Glomerular visceral epithelial cell (primary cell): ENCODE measurements at regions not wholly inside any gene's neighbourhood (a gene's known extent, or its start where the extent isn't known, plus 50 kb on each side); places are given as distances from the start of the nearest gene placed in this dataset.
A peak's percentile ranks its signal among the peaks of the same experiment; 100 is the strongest.
"Not testable (repeated sequence)": the region's sequence is repeated elsewhere in the genome, so short reads cannot be mapped to it uniquely, and the experiment has no call there.

Source experiments
- DNase-seq: peaks from one replicate; pipeline ENCODE4 v3.0.0-alpha.2; 2016; ENCODE audit errors: extremely low spot score

DNA sequence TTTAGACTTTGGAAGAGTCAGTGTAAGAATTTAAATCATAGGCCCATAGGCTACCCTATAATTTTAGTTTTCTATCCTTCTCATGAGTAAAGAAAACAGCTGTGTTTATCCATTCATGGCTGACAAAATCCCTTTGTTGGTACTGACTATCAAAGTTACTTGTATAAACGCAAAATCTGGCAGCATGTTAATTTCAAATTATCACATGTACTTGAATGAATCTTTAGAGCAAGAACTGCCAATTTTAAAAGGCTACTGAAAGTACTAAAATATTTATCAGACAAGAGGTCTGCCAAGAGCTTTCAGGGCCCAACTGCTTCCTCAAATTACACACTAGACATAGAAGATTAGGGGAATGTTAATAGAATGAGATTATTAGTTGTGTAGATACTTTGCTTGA is 66.6 kb downstream of the MYL12B start:
- no peak for DNase-seq

DNA sequence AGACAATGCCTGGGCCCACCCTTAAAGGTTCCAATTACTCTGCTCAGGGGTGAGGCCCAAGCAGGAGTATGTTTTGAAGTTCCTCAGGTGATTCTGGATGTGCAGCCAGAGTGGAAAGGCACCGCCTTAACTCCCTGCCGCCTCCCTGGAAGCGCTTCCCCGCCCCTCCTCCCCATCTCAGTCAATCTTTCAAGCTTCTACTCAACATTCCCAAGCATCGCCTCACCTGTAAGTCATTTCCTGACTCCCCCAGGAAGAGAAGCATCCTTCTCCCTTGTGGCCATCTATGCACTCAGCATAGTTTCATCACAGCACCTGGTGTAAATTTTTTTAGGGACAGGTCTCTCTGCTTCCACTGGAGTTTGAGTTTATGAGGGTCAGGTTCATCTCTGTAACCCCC is 67.5 kb downstream of the MYL12B start:
- DNase-seq, result no peak

DNA sequence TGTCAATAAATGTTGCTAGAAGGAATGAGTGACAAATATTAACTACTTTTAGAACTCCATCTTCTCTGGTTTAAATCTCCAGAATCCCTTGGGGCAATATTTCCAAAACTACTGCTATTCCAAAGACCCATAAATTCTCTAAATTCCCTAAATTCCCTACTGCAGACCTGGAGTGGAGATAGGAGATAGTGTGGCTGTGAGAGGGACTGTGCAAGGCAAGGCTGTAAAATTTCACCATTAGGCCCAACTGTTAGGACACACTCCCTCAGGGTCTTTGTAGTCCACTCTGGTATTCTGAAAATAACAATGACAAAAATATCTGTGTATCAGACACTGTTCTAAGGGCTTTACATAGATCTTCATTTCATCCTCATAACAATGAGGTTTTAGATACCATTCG is 67.9 kb downstream of the MYL12B start:
- no peak for DNase-seq

DNA sequence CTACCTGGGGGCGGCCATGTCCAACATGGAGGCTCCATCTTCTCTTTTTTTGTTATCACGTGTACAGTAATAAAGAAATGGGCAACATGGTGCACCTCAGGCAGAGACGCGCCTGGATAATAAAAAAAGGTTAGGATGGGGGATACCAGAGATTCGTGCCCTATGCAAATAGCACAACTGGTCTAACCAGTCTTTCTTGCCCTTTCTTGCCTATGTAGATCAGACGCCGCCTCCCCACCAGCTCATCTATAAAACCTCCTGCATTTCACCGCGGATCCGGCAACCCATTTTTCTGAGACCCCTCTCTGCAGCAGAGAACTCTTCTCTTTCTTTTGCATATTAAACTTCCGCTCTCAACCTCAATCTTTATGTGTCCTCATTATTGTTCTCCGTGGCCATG is 68.7 kb downstream of the MYL12B start:
- no peak for DNase-seq

DNA sequence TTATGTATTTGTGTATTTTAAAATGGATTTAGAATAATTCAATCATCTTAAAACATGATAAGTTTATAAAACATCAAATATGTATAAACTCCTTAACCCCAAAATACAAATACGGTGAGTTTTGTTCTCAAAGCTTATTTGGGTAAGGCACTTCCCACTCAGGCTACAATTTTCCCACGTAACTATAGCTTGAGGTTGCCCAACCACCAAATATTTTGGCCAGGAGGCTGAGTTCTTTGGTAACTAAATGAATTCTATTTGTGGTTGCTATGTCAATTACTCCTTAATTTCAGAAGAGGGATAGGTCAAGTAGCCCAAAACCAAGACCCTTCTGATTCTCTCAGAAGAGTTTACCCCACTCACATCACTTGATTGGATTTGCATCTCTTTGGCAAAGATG is 70.4 kb downstream of the MYL12B start:
- DNase-seq, result no peak

DNA sequence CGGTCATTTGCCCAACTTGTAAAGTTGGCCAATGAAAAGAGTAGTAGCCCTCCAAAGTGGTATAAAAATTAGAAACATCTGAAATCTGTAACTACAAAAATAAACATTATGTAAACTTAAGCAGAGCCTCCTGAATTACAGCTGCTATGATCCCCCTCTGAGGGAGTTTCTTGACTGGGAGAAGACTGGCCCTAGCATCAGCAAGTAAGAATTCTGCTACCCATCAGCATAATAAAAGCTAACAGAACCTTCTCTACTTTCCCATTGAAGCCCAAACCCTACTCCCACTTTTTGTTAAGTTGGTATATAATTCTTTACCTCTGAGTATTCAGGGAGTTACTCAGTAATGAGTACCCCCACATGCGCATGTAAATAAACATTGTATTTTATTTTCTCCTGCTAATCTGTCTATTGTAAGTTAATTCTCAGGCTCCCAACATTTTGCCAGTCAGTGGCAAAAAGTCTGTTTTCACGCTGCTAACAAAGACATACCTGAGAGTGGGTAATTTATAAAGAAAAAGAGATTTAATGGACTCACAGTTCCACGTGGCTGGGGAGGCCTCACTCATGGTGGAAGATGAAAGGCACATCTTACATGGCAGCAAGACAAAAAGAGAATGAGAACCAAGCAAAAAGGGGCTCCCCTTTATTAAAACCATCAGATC is 71.3 kb downstream of the MYL12B start:
- no peak for DNase-seq

DNA sequence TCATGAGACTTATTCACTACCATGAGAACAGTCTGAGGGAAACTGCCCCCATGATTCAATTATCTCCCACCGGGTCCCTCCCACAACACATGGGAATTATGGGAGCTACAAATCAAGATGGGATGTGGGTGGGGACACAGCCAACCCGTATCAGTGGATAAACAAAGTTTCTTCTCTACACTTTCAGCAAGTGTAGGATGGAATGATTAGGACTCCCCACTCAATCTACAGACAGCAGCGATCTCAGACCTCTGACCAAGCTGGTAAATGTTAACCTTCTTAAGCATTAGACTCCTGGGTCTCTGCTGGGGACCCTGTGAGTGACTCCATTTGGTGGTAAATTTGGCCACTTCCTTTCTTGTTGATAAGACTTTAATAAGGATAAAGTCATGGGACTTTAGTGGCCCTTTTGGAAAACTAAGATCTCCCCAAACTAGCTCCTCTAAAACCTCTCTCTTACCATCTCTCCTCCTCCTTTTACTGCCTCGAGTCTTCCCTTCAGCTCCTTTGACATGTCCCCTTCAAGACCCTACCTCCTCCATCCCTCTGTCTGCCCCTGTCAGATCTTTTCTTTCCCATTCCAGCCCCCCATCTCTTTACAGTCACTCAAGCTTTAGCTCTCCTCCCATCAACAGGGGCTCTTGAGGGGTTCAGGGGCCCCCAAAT is 71.9 kb downstream of the MYL12B start:
- DNase-seq, result no peak

DNA sequence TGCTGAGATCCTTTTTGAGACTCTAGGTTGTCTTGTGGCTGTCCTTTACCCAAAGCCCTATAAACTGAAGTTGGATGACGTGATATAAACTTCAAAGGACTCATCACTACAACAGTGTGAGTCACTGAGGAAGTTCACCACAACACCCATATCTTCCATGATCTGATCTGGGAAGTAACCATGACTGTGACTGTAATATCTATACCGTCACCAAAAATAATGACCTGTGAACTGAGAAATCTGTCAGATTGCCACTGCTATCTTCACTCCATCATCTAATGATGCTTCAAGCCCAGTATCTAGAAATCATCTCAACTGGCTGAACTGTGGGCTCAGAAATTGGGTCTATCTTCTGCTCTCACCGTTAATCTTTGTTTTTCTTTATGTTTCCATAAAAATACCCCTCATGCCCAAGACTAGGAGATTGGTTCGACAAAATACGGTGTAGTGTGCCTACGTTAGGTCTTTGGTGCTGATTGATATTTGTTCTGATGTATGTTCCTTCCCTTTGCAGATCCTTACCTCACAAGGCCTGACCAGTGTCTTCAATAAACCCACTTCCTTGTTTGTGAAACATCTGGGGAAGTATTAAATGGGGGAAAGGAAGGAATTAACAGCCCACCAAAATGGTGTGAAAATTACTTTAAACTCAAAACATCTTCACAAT is 78.2 kb downstream of the MYL12B start:
- peak; percentile 12 for DNase-seq

DNA sequence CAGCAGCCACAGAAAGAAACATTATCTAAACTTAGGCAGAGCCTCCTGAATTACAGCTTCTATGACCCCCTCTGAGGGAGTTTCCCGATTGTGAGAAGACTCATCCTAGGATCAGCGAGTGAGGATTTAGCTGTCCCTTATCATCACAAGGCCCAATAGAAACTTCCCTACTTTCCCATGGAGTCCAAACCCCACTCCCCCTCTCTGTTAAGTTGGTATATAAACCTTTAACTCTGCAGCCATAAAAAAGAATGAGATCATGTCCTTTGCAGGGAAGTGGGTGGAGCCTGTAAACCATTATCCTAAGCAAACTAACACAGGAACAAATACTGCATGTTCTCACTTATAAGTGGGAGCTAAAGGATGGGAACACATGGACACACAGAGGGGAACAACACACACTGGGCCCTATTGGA is 78.8 kb downstream of the MYL12B start:
- peak; percentile 46 for DNase-seq

DNA sequence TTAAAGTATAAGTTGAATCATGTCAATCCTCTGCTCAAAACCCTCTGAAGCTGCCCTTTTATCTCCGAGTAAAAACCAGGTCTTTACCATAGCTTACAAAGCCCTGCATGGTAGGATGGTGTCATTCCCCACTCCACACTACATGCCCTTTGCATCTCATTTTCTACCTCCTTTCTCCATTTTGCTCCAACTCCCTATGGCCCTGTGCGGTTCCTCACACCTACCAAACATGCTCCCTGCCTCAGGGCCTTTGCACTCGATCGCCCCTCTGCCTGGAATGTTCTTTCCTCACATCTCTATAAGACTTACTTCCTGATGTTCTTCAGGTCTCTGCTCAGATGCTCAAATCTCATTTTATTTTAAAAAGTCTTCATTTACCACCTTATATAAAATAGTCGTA is 80.7 kb downstream of the MYL12B start:
- no peak for DNase-seq

DNA sequence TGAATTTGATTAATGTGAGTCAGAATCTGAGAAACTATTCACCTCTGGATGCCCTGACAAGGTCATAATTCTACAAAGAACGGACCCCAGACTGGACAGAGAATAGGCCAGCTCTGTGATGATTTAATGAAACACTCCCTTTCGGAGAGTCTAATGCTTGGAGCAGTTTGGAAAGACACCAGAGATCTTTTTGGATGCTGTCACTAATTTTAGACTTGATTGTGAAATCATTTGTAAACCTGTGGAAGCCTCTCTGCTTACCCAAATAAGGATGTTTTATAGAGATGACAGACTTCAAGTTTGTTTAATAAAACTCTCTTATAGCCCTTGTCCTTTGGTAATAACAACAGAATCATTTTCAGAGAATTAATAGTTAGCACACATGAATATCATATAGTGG is 83.5 kb downstream of the MYL12B start:
- no peak for DNase-seq

DNA sequence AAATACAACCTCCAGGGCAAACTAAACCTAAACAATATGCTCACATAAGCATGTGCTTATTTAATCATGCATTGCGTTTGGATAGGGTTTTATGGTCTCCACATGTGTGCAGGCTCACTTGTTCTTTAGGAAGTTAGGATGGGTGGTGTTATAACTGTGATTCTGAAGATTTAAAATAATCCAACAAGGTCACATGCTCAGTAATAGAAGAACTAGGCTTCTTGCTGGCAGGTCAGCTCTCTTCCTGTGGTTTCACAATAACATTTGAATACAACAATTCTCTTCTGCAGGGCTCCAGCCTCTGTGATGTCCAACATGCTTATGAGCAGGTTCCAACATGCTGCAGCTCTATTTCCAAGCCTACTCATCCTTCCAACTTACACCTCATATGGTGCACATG is 84.0 kb downstream of the MYL12B start:
- DNase-seq, result no peak

DNA sequence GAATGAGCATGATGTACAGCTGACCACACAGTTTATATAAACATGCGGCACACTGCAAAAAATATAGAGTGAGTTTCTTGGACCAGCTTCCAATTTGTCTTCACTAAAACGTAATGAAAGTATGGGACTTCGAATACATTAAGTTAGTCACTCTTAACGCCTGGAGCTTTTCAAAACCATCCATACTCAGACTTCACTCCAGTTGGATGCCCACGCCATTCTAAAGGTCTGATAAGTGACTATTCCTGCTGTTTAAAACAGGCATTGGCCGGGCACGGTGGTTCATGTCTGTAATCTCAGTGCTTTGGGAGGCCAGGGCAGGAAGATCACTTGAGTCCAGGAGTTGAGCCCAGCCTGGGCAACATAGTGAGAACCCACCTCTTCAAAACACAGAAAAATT is 84.6 kb downstream of the MYL12B start:
- DNase-seq, result no peak

DNA sequence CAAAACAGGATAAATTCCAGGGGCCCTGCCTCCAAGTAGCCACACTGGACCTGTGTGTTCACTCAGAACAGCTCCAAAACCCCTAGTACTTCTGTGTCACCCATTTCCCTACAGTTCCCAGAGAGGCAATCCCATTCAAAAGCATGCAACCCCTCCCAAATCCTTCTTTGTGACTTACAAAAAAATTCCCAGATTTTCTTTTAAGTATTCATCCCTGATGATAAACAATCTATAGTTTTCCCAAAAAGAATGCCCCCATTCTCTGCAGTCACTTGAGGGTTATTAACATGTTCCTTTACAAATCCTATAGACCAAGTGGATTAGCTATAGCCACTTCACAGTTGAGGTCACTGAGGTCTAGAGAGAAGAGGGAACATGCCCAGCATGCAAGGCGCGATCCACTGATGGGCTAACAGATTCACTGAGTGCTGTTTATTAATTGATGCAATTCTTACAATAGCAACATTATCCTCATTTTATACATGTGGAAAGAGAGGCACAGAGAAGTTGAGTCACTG is 85.4 kb downstream of the MYL12B start:
- DNase-seq, result no peak

DNA sequence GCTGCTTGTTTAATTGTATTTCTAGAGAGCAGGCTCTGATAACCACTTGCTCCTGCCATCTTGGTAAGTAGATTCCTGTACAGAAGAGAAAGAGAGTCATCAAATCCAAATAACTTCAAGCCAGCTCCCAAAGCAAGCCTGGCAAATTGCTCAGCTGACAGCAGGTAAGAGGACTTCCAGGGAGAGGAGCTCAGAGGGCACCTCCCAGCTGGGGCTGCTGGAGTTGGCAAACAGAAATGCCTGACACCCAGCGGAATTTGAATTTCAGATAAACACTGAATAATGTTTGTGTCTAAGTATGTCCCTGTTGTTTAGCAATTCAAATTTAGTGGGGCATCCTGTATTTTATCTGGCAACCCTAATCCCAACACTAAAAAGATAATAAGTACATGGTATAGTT is 86.2 kb downstream of the MYL12B start:
- DNase-seq, result no peak

DNA sequence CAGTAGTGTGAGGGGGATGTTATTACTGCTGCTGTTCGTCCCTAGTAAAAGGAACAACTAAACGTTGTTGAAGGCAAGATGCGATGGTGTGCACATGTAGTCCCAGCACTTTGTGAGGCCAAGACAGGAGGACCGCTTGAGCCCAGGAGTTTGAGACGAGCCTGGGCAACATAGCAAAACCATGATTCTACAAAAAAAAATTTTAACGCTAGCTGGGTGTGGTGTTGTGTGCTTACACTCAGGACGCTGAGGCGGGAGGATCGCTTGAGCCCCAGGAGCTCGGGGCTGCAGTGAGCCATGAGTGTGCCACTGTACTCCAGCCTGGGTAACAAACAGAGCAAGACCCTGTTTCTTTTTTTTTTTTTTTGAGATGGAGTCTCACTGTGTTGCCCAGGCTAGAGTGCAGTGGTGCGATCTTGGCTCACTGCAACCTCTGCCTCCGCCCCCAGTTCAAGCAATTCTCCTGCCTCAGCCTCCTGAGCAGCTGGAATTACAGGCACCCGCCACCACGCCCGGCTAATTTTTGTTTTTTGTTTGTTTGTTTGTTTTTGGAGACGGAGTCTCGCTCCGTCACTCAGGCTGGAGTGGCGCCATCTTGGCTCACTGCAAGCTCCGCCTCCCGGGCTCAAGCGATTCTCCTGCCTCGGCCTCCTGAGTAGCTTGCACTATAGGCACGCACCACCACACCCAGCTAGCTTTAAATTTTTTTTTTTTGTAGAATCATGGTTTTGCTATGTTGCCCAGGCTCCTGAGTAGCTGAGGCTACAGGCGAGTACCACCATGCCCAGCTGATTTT is 87.3 kb downstream of the MYL12B start:
- not testable (repeated sequence) for DNase-seq

DNA sequence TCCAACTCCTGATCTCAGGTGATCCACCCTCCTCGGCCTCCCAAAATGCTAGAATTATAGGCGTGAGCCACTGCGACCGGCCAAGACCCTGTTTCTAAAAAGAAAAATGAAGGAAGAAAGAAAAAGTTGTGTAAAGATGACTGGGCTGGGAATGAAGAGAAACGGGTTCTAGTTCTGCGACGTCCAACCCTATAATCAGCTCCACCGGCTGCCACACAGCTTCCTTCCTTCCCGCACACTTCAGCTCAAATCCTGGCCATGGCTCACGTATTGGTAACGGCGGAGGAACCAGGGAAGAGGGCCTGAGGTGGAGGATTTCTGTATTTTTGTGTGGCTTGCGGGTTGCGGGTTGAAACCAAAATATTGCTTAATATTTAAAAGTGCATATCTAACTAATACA is 88.1 kb downstream of the MYL12B start:
- DNase-seq, result no peak

DNA sequence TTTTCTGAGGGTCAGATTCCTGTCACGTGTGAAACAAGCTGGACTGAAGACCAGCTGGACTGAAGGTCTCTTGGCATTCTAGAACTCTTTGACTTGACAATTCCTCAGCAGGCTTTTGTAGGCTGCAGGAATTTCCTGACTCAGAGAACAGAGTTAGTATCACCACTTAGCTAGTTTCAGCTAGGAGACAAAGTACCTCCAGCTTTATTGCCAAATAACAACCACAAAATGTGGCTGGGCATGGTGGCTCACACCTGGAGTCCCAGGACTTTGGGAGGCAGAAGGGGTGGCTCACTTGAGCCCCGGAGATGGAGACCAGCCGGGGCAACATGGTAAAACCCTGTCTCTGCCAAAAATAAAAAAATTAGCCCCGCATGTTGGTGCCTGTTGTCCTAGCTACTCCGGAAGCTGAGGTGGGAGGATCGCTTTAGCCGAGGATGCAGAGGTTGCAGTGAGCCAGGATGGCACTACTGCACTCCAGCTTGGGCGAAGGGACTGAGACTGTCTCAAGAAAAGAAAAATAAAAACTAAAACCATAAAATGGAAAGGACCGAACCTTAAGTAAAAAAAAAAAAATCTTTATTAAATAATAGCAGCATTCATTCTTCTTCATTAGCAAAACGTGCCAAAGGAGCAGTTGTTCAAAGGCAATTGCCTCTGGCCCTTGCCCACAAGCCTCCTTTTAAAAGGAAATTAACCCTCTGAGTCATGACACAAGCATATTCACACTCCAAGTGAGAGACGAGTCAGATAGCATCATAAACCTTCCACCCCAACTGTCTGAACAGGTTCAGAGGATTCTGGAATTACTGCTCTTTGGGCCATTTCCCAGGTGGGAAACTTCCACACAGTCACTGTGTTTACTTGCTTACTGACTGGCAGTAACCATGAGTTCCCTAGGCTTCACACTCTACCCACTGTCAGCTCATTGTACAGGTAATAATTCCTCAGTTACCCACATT is 88.9 kb downstream of the MYL12B start:
- peak; percentile 37 for DNase-seq

DNA sequence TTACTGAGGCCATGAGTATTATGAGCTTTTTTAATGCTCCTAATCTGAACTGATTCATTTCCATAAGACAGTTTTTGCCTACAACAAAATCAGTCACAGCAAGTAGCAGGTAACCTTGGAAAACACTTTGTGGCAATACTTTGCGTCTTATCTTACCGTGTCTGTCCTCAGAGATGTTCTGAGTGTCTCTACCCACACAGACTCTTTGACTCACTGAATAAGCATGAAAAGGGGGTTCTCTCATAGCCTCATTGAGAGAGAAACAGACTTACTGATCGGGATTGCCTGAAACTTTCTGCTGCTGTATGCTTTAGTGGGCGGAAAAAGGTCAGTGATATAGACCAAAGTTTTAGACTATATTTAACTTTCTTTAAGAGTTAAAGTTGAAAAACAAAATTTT is 92.6 kb downstream of the MYL12B start:
- DNase-seq, result no peak

DNA sequence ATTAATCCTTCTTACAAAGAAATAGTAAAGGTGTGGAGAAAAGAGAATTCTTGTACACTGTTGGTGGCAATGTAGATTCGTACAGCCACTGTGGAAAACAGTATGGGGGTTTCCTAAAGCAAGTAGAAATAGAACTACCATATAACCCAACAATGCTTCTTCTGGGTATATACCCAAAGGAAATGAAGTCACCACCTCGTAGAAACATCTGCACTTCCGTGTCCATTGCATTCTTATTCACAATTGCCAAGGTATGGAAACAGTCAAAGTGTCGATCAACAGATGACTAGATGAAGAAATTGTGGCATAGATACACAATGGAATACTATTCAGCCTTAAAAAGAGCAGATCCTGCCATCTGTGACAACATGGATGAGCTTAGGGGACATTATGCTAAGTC is 93.4 kb upstream of the TGIF1 start:
- DNase-seq, result no peak

DNA sequence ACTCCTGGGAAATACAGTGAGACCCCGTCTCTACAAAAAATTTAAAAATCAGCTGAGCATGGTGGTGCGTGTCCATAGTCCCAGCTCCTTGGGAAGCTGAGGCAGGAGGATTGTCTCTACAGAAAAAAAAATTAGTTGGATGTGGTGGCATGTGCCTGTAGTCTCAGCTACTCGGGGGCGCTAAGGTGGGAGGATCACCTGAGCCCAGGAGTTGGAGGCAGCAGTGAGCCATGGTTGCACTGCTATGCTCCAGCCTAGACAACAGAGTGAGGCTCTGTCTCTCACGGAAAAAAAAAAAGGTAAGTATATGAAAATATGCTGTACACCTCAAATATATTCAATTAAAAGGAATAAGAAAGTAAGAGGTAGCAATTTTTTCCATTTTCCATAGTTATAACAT is 92.5 kb upstream of the TGIF1 start:
- DNase-seq, result no peak
